HPDE6-E6E7 (cell line): ENCODE measurements at regions not wholly inside any gene's neighbourhood (a gene's known extent, or its start where the extent isn't known, plus 50 kb on each side); places are given as distances from the start of the nearest gene placed in this dataset.

ENCODE experiments used
- DNase-seq: peaks from one replicate; pipeline ENCODE4 v3.0.0; 2011; ENCODE audit warnings: missing footprints; ENCODE audit errors: extremely low spot score

- peak; percentile 36 for DNase-seq
Measured at GRCh38 chr1:186736971-186737685, 56.9 kb upstream of the PTGS2 start.

- DNase-seq, result peak; percentile 17
Measured at GRCh38 chr1:186735463-186735862, 55.2 kb upstream of the PTGS2 start.

- no peak for DNase-seq
Measured at GRCh38 chr1:186730951-186731729, 50.9 kb upstream of the PTGS2 start.
